Spleen (tissue), 11 donors: ENCODE measurements at regions not wholly inside any gene's neighbourhood (a gene's known extent, or its start where the extent isn't known, plus 50 kb on each side); places are given as distances from the start of the nearest gene placed in this dataset.

Experiments used
- DNase-seq: peaks from one replicate; pipeline ENCODE4 v3.0.0-alpha.2; 2020
- H3K27ac ChIP-seq, 8 donors: fragments of 200-600 bp; sonication (generic) in 7 of 8; 1 replicate in 4 of 8; 2 replicates in 4 of 8; pipeline versions ENCODE4 v1.5.0 to v1.8.0; 2016 to 2021; ENCODE audit warnings: inconsistent platforms in 4 of 8, mild to moderate bottlenecking in 4 of 8, moderate library complexity in 1 of 8
- H3K27me3 ChIP-seq, 7 donors: fragments of 200-600 bp; sonication (generic) in 6 of 7; replicated peaks in 1 of 7; 1 replicate in 4 of 7; 2 replicates in 3 of 7; pipeline versions ENCODE4 v1.5.0 to v1.8.0; 2016 to 2021; ENCODE audit warnings: inconsistent platforms in 3 of 7, mild to moderate bottlenecking in 1 of 7
- H3K36me3 ChIP-seq, 6 donors: fragments of 200-600 bp; sonication (generic) in 5 of 6; 1 replicate in 4 of 6; 2 replicates in 2 of 6; pipeline versions ENCODE4 v1.5.0 to v1.8.0; 2016 to 2021; ENCODE audit warnings: inconsistent platforms in 2 of 6
- H3K4me1 ChIP-seq, 6 donors: fragments of 200-600 bp; sonication (generic) in 5 of 6; 1 replicate in 3 of 6; 2 replicates in 3 of 6; pipeline versions ENCODE4 v1.5.0 to v1.8.0; 2016 to 2021; ENCODE audit warnings: inconsistent platforms in 3 of 6
- H3K4me3 ChIP-seq, 8 donors: fragments of 200-600 bp; sonication (generic) in 7 of 8; 1 replicate in 4 of 8; 2 replicates in 4 of 8; pipeline versions ENCODE4 v1.5.0 to v1.8.0; 2016 to 2021; ENCODE audit warnings: inconsistent platforms in 4 of 8, mild to moderate bottlenecking in 4 of 8, moderate library complexity in 2 of 8
- H3K9me3 ChIP-seq, 8 donors: fragments of 200-600 bp; sonication (generic) in 7 of 8; 1 replicate in 4 of 8; 2 replicates in 4 of 8; pipeline versions ENCODE4 v1.5.0 to v1.8.0; 2016 to 2021; ENCODE audit warnings: inconsistent platforms in 4 of 8
- POLR2A ChIP-seq, 3 donors: fragments of 450-650 bp; IDR thresholded peaks; one replicate each; pipeline ENCODE4 v1.5.1; 2017; ENCODE audit warnings: antibody characterized with exemption in 3 of 3, mild to moderate bottlenecking in 1 of 3
- POLR2AphosphoS5 ChIP-seq, 3 donors: sonication (generic); formaldehyde crosslinking; IDR thresholded peaks; one replicate each; pipeline ENCODE4 v1.5.1; 2017; ENCODE audit warnings: antibody characterized with exemption in 3 of 3
- WGBS, 5 donors: extraction: QIAGEN DNeasy Blood & Tissue Kit in 3 of 5; methylation state at CpG; one replicate each; pipeline versions ENCODE4 v1.1.5 to v1.1.7; 2013 to 2018; 5-methylcytosine and 5-hydroxymethylcytosine counted together
- intact Hi-C: fragments of 100-400 bp; cut with DNase I; formaldehyde crosslinking; loops from one replicate; pipeline ENCODE4 v1.15.0; 2023; ENCODE audit warnings: low total_unique reads
- TF ChIP-seq, protein P1 (sequence below), 11 experiments: fragments of 200-600 bp in 7 of 11; fragments of 450-650 bp in 4 of 11; sonication (generic) in 4 of 11; IDR thresholded peaks in 8 of 11; conservative IDR thresholded peaks in 3 of 11; 1 replicate in 7 of 11; 2 replicates in 4 of 11; pipeline versions ENCODE4 v1.4.0 to v1.8.0; 2016 to 2021; ENCODE audit warnings: antibody characterized with exemption in 11 of 11, inconsistent platforms in 4 of 11, mild to moderate bottlenecking in 1 of 11
- donor health status: healthy with polysubstance abuse.
- donor health status: DM: no; HTN: no; CAD: no; lungs with moderate emphysema.
- donor health status: DM: no; HTN: no; CAD: no.
- donor health status: Bipolar disorder and iron deficiency.
- donor health status: healthy.
- donor health status: DM: no; HTN: no; CAD: no.
- donor health status: DM: yes; HTN: yes; CAD: no.

GRCh38 chr5:148763996-148764395, 62.4 kb upstream of the ADRB2 start:
- no peaks in the 10 kb centered on the region for H3K36me3 ChIP-seq
- no peak overlapping the region for H3K27ac ChIP-seq
- intact Hi-C loops, result no loop called here
- no peak for TF ChIP-seq POLR2AphosphoS5 (IDR thresholded peaks at IDR 0.05)
- TF ChIP-seq POLR2A (IDR thresholded peaks at IDR 0.05), result no peak
- TF ChIP-seq, protein P1, sequence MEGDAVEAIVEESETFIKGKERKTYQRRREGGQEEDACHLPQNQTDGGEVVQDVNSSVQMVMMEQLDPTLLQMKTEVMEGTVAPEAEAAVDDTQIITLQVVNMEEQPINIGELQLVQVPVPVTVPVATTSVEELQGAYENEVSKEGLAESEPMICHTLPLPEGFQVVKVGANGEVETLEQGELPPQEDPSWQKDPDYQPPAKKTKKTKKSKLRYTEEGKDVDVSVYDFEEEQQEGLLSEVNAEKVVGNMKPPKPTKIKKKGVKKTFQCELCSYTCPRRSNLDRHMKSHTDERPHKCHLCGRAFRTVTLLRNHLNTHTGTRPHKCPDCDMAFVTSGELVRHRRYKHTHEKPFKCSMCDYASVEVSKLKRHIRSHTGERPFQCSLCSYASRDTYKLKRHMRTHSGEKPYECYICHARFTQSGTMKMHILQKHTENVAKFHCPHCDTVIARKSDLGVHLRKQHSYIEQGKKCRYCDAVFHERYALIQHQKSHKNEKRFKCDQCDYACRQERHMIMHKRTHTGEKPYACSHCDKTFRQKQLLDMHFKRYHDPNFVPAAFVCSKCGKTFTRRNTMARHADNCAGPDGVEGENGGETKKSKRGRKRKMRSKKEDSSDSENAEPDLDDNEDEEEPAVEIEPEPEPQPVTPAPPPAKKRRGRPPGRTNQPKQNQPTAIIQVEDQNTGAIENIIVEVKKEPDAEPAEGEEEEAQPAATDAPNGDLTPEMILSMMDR (IDR thresholded peaks at IDR 0.05 in 8 of 11, conservative IDR thresholded peaks at IDR 0.05 in 3 of 11), result no peak
- H3K4me1 ChIP-seq, result peaks cover 0 to 34% (median 5%) of the 10 kb centered on the region in 6 donors
- no peaks in the 10 kb centered on the region for H3K9me3 ChIP-seq
- DNase-seq, result no peak
- no peak overlapping the region for H3K4me3 ChIP-seq
- 77 to 88% (median 88%) methylated on average over 1 of the region's 1 CpG for WGBS, 5 donors
- H3K27me3 ChIP-seq, result no peaks in the 10 kb centered on the region

GRCh38 chr5:148765061-148765460, 61.4 kb upstream of the ADRB2 start:
- Histone ChIP-seq H3K4me3 (no peak overlapping the region), H3K9me3 (no peaks in the 10 kb centered on the region), H3K27ac (no peak overlapping the region), H3K36me3 (no peaks in the 10 kb centered on the region), H3K27me3 (no peaks in the 10 kb centered on the region), H3K4me1 (peaks cover 0 to 34% (median 5%) of the 10 kb centered on the region in 6 donors)
- WGBS, 5 donors, result 2 to 98% (median 58%) methylated on average over 1 of the region's 1 CpG
- no peak for DNase-seq
- no peak for TF ChIP-seq POLR2A (IDR thresholded peaks at IDR 0.05)
- no peak for TF ChIP-seq POLR2AphosphoS5 (IDR thresholded peaks at IDR 0.05)
- TF ChIP-seq, protein P1 (IDR thresholded peaks at IDR 0.05 in 8 of 11, conservative IDR thresholded peaks at IDR 0.05 in 3 of 11), result no peak
- intact Hi-C loops, result no loop called here

DNA sequence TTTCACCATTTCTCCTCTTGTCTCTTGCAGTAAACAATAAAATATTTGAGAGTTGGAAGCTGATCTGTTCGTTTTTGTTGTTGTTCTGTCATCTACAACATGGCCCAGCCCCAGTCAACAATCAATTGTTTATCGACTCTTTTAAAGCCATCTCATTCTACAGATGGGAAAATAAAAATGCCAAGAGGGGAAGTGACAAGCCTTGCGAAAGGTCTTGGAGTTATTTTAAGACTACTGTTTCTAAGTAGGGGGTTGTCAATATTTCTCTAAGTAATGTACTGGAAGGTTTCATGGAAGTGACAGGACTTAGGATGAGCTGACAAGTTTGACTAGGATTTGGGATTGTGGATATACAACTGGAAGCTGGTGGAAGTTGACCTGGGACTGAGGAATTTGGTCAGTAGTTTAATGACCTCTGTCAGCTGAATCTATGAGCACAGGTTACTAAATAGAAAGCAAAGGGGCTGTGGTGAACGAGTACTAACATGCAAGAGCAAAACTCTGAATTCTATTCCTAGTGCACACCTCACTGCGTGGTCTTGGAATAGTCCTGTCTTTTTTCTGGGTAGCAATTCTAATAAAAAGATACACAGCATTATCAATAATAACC, 57.5 kb upstream of the ADRB2 start:
- intact Hi-C loops, result no loop called here
- peaks cover 0 to 25% (median 3%) of the 10 kb centered on the region in 6 donors for H3K4me1 ChIP-seq
- no peak for TF ChIP-seq POLR2A (IDR thresholded peaks at IDR 0.05)
- TF ChIP-seq POLR2AphosphoS5 (IDR thresholded peaks at IDR 0.05), result no peak
- TF ChIP-seq, protein P1 (IDR thresholded peaks at IDR 0.05 in 8 of 11, conservative IDR thresholded peaks at IDR 0.05 in 3 of 11), result no peak
- H3K27ac ChIP-seq, result no peak overlapping the region
- H3K27me3 ChIP-seq, result no peaks in the 10 kb centered on the region
- DNase-seq, result no peak
- no peaks in the 10 kb centered on the region for H3K36me3 ChIP-seq
- 53 to 74% (median 61%) methylated on average over 5 of the region's 5 CpGs for WGBS, 5 donors
- H3K4me3 ChIP-seq, result no peak overlapping the region
- no peaks in the 10 kb centered on the region for H3K9me3 ChIP-seq

DNA sequence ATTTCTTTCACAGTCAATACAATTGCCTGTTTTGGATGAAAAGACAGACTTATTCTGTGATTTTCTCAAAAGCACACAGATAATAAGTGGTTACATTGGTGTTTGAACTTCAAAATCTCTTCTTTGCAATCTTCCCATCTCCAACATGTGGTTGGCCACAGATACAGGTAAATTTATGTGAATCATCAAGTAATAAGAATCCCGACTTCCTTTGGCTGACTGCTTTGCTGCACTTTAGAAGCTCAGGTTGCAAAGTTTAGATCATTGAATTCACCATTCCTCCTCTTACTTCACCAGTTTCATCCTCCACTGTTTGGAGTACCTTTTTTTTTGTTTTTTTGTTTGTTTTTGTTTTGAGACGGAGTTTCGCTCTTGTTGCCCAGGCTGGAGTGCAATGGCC, 56.5 kb upstream of the ADRB2 start:
- Histone ChIP-seq H3K27me3 (no peaks in the 10 kb centered on the region), H3K27ac (no peak overlapping the region), H3K9me3 (no peaks in the 10 kb centered on the region), H3K36me3 (no peaks in the 10 kb centered on the region), H3K4me1 (peaks cover 0 to 29% (median 3%) of the 10 kb centered on the region in 6 donors), H3K4me3 (no peak overlapping the region)
- WGBS, 5 donors, result 88 to 95% (median 90%) methylated on average over 3 of the region's 3 CpGs
- intact Hi-C loops, result no loop called here
- no peak for DNase-seq
- no peak for TF ChIP-seq POLR2A (IDR thresholded peaks at IDR 0.05)
- TF ChIP-seq, protein P1 (IDR thresholded peaks at IDR 0.05 in 8 of 11, conservative IDR thresholded peaks at IDR 0.05 in 3 of 11), result no peak
- TF ChIP-seq POLR2AphosphoS5 (IDR thresholded peaks at IDR 0.05), result no peak
